ENCODE measurements at regions not wholly inside any gene's neighbourhood (a gene's known extent, or its start where the extent isn't known, plus 50 kb on each side); places are given as distances from the start of the nearest gene placed in this dataset.
"Not testable (repeated sequence)": the region's sequence is repeated elsewhere in the genome, so short reads cannot be mapped to it uniquely, and the experiment has no call there.

DNA sequence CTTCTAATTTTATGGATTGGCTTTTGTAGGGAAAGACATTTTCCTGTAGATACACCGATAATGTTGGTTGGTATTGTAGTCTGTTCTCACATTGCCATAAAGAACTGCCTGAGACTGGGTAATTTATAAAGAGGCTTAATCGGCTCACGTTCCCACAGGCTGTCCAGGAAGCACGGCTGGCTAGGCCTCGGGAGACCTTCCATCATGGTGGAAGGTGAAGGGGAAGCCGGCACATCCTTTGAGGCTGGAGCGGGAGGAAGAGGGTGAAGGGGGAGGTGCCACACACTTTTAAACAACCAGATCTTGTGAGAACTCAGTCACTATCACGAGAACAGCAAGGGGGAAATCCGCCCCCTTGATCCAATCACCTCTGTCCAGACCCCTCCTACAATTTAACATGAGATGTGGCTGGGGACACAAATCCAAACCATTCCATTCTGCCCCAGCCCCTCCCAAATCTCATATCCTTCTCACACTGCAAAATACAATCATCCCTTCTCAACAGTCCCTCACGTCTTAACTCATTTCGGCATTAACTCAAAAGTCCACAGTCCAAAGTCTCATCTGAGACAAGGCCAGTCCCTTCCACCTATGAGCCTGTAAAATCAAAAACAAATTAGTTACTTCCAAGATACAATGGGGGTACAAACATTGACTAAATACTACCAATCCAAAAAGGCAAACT is 66.7 kb upstream of the EIF5 start:
- DNase-seq (ENCODE audit: low spot score): no peak

DNA sequence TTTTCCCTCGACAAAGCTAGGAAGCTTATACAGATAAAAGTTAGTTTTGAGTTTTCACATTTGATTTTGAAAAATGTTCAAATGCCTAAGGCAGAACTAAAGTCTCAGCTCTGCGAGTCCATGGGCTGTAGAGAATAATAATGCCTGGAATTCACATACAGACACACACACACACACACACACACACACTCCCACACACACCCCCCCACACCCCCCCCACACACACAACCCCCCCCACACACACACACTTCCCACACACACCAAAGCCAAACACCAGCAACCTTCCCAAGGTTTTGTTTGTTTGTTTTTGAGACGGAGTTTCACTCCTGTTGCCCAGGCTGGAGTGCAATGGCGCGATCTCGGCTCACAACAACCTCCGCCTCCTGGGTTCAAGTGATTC is 62.8 kb upstream of the EIF5 start:
- DNase-seq (ENCODE audit: low spot score): no peak

DNA sequence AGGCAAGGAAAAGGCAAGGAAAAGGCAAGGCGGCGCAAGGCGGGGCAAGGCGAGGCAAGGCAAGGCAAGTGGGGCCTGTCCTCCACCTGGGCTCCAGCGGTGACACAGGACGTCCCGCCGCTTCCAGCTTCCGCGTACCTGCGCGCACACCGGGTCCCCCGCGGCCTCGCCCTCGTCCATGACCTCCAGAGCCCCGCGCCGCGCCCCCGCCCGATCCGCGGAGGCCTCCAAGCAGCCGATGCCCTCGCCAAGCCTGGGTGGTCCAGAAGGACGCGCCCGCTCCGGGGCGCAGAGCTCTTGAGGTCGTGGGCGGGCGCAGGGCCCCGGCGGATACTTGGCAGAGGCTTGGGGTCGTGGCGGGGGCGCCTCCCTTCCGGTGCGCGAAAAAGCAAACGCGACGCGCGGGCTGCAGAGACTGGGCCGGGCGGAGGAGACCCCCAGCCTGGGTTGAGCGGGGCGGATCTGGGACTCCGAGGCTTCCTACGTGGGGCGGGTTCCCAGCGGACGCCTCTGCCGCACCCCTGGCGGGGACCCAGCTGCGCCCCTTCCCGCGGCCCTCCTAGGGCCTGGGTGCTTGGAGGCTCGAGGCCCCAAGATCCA is 60.8 kb upstream of the EIF5 start:
- no peak for DNase-seq (ENCODE audit: low spot score)

DNA sequence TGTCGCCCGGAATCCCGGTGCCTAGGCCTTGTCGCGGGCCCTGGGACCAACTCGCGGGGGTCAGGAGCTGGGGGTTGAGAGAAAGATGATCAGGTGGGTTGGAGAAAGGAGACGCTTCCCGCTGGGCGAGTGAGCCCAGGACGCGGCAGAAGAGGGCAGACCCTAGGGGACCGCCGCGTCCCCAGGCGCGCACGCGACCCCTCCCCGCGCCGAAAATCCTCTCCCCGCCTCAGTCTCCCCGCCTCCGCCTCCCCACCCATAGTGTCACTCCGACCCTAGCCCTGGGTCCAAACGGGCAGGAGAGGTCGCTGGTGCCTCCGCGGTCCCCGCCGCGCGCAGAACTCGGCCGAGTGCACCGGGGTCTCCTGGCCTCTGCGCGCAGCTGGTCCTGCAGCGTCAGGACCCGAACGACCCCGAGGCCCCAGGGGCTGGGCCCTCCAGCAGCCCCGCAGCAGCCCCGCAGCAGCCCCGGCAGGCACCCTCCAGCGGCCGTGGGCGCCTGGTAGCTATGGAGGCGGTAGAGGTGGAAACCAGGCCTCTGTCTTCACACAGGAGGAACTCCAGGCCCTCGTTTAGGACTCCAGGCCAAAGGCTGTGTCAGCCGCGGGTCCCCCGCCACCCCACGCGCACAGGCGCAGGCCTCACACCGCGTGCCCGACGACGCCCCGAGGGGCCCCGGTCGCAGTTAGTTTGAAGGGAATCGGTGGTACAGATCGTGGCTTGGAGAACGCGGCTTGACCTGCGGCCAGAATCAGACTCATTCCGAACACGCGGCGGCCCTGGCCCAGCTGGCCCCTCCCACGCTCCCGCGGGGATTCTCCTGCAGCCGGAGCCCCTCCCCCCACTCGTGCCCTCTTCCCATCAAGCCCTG is 60.1 kb upstream of the EIF5 start:
- DNase-seq (ENCODE audit: low spot score): no peak

DNA sequence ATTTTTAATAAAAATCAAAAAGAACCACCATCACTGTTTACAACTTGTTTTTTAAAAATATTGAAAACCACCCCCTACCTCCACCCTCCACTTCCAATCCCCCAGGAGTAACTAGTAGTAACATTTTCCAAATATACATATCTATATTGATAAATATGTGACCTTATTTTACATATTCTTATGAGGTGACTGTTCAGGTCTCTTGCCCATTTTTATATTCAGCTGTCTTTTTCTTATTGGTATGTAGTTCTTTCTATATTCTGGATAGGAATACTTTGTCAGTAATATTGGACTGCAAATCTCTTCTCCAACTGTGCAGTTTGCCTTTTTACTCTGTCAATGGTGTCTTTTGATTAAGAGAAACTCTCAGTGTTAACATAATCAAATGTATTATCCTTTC is 59.0 kb upstream of the EIF5 start:
- DNase-seq (ENCODE audit: low spot score): no peak

DNA sequence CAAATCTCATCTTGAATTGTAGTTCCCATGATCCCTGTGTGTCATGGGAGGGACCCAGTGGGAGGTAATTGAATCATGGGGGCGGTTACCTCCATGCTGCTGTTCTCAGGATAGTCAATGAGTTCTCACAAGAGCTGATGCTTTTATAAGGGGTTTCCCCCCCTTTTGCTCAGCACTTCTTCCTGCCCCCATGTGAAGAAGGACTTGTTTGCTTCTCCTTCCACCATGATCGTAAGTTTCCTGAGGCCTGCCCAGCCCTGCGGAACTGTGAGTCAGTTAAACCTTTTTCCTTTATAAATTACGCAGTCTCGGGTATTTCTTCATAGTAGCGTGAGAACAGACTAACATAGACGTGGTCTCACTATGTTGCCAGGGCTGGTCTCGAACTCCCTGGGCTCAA is 56.1 kb upstream of the EIF5 start:
- DNase-seq (ENCODE audit: low spot score): no peak

DNA sequence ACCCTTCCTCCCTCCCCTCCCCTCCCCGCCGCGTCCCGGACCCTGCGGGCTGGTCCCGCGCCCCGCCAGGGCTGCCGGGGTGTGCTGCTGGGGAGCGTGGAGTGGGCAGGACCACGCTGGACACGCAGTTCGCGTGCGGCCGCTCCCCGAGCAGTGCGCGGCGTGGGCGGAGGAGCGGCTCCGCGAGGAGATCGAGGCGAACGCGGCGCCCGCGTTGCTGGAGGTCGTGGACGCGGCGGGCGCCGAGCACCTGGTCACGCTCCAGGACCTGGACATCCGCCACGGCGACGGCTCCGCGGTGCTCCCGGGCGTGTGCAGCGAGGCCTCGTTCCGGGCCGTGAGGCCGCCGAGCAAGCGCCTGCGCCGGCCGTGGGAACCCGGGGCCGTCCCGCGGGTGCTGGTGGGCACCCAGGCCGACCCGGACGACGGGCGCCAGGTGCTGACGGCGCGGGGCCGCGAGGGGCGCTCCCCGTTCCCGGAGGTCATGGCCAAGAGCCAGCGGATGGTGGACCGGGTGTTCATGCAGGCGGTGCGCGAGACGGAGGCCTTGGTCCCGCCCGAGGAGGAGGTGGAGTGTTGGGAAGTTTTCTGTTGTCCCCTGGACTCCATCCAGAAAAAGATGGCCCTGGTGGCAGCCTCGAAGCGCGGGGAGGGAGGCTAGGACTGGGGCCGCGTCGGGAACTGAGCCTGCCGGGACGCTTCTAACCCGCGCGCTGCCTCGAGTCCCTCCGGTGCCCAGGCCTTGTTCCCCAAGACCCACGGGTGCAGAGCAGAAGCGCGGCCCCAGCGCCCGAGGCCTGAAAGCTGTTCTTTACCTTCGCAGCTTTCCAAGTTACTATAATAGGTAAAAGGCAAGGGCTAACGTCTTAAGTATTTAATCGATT is 54.7 kb upstream of the EIF5 start:
- DNase-seq (ENCODE audit: low spot score): no peak

DNA sequence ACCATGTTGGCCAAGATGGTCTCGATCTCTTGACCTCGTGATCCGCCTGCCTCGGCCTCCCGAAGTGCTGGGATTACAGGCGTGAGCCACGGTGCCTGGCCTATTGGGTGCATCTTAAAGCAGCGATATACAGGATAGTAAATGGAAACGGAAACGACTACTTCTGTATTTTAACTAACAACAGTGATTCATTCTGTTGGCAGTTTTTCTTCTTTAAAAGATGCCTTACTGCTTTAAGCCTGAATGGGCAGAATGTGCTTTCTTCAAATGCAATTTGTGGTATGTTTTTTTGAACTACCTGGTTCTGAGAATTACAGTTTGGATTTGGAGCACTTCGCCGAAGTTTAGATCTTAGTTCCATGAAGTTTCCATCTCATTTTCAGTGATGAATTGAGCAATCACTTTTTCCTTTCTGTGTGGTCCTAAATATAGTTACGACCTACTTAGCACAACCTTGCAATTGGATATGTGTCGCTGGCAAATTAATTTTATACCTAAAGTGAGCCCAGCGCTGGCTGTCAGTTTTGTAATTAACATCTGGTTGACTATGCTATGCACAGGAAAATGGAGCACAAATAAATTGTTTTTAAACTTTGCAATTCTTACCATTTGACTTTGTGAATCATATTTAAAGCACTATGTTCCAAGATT is 53.6 kb upstream of the EIF5 start:
- no peak for DNase-seq (ENCODE audit: low spot score)

DNA sequence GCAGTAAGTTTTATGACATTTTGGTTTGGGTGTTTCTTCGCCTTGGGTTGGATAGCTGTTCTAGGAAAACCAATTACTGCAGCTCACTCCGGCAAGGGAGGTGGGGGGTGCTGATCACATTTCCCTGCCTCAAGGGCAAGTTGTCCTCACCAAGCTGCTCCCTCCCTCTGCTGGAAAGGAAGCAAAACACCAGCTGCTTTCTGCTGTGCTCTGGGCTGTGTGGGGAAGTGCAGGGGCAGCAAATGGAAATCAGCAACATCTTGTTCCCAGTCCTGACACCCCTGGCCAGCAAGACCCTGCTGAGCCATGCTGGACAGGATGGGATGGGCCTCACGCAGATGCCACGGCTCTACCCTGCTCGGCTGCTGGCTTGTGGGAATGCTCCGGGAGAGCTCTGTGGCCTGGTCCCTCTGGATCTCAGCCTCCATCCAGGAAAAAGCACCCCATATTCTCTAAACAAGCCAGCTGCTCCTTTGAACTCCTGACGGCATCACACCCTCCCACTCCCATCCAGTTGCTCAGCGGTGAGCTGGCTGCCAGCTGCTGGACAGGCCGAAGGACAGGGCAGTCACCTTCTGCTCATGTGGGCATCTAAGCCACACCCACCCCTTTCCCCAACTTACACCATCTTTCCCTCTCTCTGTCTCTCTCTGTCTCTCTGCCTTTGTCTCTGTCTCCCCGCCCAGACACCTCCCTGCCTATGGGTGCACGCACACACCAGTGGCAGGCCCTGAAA is 52.4 kb upstream of the EIF5 start:
- no peak for DNase-seq (ENCODE audit: low spot score)

DNA sequence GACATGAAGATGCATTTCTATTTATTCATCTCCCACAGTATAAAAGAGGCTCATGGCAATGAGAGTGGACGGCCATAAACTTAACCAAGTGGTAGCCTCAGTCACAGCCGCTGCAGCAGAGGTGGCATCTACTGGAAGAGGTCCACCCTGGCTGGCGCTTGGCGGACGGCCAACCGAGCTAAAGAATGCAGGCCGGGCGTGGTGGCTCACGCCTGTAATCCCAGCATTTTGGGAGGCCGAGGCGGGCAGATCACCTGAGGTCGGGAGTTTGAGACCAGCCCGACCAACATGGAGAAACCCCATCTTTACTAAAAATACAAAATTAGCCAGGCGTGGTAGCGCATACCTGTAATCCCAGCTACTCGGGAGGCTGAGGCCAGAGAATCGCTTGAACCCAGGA is 51.7 kb upstream of the EIF5 start:
- DNase-seq (ENCODE audit: low spot score): not testable (repeated sequence)

DNA sequence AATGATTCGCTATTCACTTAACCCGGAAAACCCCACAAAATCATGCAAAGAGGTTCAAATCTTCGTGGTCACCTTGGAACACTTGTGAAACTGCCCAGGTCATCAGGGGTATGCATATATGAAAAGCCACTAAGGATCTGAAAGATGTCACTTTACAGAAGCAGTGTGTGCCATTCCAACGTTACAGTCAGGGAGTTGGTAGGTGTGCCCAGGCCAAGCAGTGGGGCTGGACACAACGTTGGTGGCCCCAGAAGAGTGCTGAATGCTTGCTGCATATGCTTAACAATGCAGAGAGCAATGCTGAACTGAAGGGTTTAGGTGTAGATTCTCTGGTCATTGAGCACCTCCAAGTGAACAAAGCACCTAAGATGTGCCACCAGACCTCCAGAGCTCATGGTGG is 51.1 kb upstream of the EIF5 start:
- DNase-seq (ENCODE audit: low spot score): no peak

DNA sequence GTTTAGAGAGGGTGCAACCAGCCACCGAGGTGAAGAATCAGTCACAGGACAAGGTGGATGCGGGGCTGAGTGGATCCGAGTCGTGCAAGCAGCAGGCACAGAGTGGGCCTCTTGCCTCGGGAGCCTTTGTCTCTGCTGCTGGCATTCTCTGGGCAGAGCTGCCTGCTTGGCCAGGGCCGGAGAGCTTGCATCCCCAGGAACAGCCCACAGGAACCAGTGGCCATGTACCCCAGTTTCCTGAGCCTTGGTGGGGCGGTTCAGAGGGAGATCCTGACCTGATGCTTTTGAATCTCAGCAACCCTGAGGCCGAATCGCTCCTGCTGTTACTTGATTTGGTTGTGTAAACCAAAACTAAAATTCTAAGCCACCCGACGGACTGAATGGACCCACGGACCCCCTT is 50.1 kb upstream of the EIF5 start:
- no peak for DNase-seq (ENCODE audit: low spot score)
